Astrocyte (in vitro differentiated cells and primary cell): ENCODE measurements at regions not wholly inside any gene's neighbourhood (a gene's known extent, or its start where the extent isn't known, plus 50 kb on each side); places are given as distances from the start of the nearest gene placed in this dataset.

Experiments used
- EZH2 ChIP-seq: IDR thresholded peaks from 2 replicates; pipeline ENCODE4 v1.6.1; 2012; ENCODE audit warnings: mild to moderate bottlenecking, low read length, inconsistent platforms; ENCODE audit not compliant: insufficient read depth
- TF ChIP-seq, protein P1 (sequence below): IDR thresholded peaks from 2 replicates; pipeline ENCODE4 v1.5.1; 2011; ENCODE audit warnings: low read depth, mild to moderate bottlenecking, inconsistent platforms, low read length, moderate library complexity; ENCODE audit not compliant: insufficient read depth

GRCh38 chr22:47236718-47237117 lies 474.3 kb downstream of the TBC1D22A start:
- TF ChIP-seq, protein P1, sequence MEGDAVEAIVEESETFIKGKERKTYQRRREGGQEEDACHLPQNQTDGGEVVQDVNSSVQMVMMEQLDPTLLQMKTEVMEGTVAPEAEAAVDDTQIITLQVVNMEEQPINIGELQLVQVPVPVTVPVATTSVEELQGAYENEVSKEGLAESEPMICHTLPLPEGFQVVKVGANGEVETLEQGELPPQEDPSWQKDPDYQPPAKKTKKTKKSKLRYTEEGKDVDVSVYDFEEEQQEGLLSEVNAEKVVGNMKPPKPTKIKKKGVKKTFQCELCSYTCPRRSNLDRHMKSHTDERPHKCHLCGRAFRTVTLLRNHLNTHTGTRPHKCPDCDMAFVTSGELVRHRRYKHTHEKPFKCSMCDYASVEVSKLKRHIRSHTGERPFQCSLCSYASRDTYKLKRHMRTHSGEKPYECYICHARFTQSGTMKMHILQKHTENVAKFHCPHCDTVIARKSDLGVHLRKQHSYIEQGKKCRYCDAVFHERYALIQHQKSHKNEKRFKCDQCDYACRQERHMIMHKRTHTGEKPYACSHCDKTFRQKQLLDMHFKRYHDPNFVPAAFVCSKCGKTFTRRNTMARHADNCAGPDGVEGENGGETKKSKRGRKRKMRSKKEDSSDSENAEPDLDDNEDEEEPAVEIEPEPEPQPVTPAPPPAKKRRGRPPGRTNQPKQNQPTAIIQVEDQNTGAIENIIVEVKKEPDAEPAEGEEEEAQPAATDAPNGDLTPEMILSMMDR: no peak
- TF ChIP-seq EZH2: no peak
